ENCODE measurements at regions not wholly inside any gene's neighbourhood (a gene's known extent, or its start where the extent isn't known, plus 50 kb on each side); places are given as distances from the start of the nearest gene placed in this dataset.
A peak's percentile ranks its signal among the peaks of the same experiment; 100 is the strongest.
"Not testable (repeated sequence)": the region's sequence is repeated elsewhere in the genome, so short reads cannot be mapped to it uniquely, and the experiment has no call there.

- DNase-seq: no peak
Measured at GRCh38 chr4:159410076-159410777, 307.3 kb downstream of the RAPGEF2 start.

DNA sequence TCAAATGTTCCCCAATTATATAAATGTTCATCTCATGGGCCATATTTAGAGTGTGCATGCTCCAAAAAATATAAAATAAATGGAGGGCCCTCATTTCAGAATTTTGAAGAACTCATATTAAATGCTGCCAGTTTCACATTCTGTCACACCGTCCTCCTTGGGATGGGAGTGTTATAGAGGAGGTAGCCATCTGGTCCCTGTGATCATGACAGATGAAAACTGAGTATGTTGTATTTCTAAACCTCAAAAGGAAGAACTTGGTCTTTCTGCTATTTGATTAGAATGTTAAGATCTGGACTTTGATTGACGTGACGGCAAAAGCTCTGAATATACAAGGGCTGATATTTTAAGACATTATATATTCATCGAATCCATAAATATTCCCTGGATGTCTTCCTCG, 308.0 kb downstream of the RAPGEF2 start:
- DNase-seq: no peak

- DNase-seq: no peak
Measured at GRCh38 chr4:159413306-159413943, 310.5 kb downstream of the RAPGEF2 start.

DNA sequence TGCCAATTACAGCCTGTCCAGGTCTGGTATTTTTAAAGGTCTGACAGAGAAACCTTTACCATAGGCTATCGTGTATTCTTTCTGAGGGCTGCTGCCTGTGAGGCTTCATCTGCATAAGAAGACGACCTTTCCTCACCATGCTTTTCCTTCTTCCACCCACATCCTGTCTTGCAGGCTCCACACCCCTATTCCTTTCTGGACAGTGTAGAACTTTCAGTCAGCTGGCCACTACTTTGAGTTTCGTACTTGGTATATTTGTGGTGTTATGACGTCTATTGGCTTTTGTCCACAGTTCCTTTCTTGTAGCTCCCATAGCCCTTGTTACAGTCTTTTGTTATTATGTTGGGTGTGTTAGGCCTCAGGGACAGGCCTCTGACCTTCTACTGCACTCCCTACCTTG, 311.4 kb downstream of the RAPGEF2 start:
- DNase-seq: no peak

DNA sequence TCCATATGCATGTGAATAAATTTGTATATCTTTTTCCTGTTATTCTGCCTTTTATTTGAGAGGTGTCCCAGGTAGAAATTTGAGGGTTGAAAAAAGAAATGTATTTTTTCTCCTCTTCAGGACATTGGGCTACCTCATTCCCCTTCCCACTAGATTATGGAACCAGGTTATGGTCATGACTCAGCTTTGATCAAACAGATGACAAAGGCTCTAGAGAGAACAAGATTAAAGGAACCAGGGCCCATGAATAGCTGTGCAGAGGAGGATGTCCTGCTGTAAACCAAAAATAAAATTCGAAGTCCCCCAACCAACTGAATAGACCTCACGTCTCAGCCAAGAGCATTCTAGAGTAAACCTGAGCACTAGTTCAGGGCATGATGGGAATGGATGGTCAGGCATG, 313.2 kb downstream of the RAPGEF2 start:
- no peak for DNase-seq

- no peak for DNase-seq
Measured at GRCh38 chr4:159416996-159417395, 314.1 kb downstream of the RAPGEF2 start.

DNA sequence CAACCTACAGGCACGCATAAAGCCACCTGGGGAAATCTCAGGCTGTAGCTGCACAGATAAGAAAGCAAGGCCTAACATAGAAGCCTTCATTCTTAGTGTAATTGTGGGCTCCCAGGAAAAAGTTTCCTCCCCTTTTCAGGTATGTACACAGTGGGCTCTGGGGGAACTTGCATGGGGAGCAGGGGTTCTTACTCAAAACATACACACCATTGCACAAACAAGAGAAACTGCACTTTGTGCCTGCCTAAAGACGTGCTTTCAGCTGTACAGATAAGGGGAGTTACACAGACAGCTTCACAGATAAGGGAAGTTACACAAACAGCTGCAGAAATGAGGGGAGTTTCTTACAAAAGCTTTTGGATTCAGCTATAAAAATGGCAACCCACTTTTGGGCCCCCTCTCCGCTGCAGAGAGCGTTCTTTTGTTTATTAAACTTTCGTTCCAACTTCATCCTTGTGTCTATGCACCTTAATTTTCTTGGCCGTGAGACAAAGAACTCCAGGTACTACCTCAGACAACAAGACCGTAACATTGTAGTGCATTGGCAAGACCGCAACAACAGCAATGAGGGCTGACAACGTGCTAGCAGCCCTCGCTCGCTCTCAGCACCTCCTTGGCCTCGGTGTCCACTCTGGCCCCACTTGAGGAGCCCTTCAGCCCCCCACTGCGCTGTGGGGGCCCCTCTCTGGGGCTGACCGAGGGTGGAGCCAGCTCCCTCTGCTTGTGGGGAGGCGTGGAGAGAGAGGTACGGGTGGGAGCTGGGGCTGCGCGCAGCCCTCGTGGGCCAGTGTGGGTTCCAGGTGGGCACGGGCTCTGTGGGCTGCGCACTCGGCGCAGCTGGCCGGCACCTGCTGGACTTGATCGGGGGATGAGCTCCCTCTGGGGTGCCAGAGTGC, 317.5 kb downstream of the RAPGEF2 start:
- DNase-seq: no peak

- DNase-seq: not testable (repeated sequence)
Measured at GRCh38 chr4:159421058-159421419, 318.2 kb downstream of the RAPGEF2 start.

GRCh38 chr4:159422019-159422418, 319.1 kb downstream of the RAPGEF2 start:
- DNase-seq: no peak

- DNase-seq: no peak
Measured at GRCh38 chr4:159422626-159423025, 319.7 kb downstream of the RAPGEF2 start.

- no peak for DNase-seq
Measured at GRCh38 chr4:159425737-159426305, 322.9 kb downstream of the RAPGEF2 start.

GRCh38 chr4:159428293-159428692, 325.4 kb downstream of the RAPGEF2 start:
- DNase-seq: no peak

DNA sequence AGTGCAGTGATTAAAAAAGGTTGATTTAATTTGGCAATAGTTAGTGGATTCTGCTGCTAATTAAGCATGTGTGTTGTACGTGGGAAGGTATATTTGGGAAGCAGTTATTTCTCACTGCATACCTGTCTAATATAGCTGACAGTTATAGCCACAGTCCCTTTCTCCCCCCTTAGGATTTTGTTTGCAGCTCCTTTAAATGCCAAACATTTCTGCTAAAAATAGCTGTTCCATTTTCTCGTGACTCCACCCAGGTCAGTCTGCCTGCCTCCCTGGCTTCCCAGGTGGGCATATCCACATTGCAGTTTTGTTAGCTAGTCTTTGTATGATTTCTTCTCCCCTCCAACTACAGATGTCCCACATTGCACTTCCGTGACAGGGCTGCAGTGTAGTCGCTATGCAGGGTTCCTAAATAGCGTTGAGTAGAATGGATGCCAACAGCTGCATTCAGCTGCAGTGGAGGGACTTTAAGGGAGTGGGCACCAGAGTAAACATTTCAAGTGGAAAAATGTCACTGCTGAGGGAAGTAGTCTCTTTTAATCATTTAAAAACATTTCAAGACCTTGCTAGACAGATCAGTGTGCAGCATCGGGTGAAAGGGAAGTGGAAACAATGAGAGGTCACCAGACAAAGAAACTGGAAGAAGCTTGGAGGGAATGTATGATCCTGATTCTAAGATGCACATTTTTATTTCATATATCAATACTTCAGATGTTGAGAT, 326.3 kb downstream of the RAPGEF2 start:
- no peak for DNase-seq

DNA sequence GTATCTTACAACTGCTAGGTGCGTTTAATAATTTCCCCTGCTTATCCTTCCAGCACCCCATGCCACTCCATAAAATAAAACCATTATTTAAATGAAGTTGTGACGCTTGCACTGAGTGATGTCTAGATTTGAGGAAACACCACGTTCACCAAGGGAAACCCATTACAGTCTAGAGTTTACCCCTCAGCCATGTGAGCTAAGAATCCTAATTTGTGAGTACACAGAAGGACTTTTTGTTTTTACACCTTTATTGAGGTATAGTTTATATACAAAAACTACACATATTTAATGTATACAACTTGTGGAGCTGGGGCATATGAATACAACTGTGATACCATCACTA, 326.8 kb downstream of the RAPGEF2 start:
- DNase-seq: no peak

- no peak for DNase-seq
Measured at GRCh38 chr4:159430896-159431295, 328.0 kb downstream of the RAPGEF2 start.

DNA sequence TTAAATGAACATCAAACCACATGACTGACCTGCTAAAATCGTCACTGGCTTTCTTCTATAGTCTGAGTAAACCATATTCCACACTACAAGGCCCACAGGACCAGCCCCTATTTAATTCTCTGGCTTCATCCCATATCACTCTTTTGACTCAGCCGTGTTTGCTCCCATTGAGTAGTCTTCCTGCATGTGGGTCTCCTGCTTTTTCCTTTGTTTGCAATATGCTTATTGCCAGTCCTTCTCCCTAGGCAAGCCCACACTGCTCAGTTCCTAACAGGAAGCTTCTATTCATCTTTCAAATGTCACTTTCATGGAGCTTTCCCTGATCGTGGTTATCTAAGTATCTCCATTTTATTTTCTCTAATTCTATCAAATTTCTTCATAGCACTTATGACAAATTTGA, 329.6 kb downstream of the RAPGEF2 start:
- no peak for DNase-seq

DNA sequence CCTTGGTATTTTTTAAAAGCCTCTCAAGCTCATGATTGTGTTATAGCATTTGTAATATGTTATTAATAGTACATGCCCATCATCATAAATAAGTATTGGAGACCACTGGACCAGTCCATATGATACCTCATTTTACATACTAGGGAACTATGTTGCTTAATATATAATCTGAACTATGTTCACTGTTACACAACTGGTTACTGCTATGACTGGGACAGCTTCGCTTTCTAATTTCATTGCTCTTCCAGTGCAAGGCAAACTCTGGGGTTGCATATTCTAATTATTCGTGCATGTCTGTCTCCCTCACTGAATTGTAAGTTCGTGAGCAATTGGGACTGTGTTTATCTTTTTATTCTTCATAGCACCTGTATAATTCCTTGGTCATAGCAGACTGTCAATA, 330.5 kb downstream of the RAPGEF2 start:
- no peak for DNase-seq

DNA sequence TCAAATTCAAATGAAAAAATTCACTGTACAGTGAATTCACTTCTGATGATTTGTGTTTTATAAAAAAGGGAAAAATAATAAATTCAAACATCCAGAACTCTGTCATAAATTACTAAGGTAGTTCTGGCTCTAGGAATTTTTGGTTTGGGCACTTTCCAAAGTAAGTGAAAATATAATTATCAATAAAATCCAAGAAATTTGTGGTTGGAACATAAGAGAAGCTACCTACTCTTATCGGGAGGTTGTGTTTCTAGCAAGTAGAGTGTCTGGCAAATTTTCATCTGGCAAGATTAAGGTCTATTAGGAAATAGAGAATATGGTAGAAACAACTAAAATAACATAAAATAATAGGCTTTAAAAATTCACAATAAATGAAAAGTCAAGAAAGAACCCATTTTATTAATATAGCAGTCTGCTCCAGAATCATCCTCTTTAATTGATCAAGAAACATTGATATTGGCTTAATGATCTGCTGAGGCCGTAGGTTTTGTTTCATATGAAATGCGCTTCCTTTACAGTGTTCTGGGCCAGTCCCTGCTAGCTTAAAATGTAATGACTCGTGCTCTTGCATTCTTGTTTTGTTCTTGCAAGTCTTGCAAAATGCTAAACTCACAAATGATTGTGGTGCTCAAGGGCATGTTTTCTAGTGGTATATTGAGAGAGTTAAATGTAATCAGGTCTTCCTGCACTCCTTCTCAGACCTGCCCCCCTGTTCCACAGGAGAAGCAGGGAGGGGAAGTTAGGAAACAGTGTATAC, 331.4 kb downstream of the RAPGEF2 start:
- no peak for DNase-seq

DNA sequence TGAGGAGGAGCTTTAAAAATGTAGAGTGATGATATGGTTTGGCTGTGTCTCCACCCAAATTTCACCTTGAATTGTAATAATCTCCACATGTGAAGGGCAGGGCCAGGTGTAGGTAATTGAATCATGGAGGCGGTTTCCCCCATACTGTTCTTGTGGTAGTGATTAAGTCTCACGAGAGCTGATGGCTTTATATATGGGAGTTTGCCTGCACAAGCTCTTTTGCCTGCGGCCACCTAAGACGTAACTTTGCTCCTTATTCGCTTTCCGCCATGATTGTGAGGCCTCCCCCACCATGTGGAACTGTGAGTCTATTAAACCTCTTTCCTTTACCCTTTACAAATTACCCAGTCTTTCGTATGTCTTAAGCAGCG, 332.0 kb downstream of the RAPGEF2 start:
- no peak for DNase-seq

DNA sequence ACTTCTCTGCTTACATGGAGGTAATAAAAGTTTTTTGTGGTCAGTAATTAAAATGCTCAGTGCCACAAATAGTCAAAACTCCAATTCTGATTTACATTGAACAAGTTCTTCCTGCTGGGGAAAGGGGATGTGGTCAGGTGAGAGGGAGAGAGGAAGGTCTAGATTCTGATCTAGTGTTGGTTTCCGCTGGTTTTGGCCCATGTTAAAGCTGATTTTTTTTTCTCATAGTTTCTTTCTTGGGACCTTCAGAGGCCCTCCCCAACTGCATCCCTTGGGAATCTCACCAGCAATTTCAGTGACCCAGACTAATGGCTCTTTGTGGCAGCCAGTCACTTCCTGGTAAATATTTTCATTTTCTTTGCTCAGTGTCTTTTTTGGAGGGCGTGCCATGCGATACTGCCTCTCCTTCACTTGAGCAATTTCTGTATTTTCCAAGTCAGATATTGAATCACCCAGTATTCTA, 332.7 kb downstream of the RAPGEF2 start:
- no peak for DNase-seq

- no peak for DNase-seq
Measured at GRCh38 chr4:159443975-159444374, 341.1 kb downstream of the RAPGEF2 start.

DNA sequence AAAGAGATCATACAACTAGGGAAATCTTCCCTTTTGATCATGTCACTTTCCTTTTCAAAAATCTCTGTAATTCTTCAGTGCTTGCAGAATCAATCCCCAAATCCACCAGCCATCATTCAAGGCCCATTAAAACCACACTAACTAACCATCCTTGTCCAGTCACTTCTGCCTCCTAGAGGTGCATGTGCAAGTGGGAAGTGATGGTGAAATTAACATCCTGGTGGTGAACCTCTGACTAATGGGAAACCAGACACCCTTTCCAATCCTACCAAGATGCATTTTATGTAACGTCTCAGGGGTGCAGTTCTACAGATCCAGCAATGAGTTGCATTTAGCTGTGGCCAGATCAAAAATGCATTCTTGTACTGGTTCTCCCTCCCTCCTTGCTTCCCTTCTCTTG, 341.8 kb downstream of the RAPGEF2 start:
- DNase-seq: peak; percentile 10 to 33
